Stomach (tissue), 8 donors: ENCODE measurements at regions not wholly inside any gene's neighbourhood (a gene's known extent, or its start where the extent isn't known, plus 50 kb on each side); places are given as distances from the start of the nearest gene placed in this dataset.

Experiments used
- DNase-seq, 2 donors: peaks; one replicate each; pipeline versions ENCODE4 v3.0.0 to v3.0.0-alpha.2; 2013 to 2019
- H3K27ac ChIP-seq, 5 donors: fragments of 200-600 bp in 4 of 5; sonication (generic) in 4 of 5; one replicate each; pipeline ENCODE4 v1.5.1; 2013 to 2019; ENCODE audit warnings: mild to moderate bottlenecking in 1 of 5, moderate library complexity in 1 of 5
- H3K27me3 ChIP-seq, 3 donors: fragments of 200-600 bp; sonication (generic); one replicate each; pipeline ENCODE4 v1.5.1; 2017 to 2019; ENCODE audit warnings: mixed run types in 1 of 3
- H3K36me3 ChIP-seq, 4 donors: fragments of 200-600 bp; sonication (generic); 1 replicate in 3 of 4; 2 replicates in 1 of 4; pipeline ENCODE4 v1.5.1; 2016 to 2019
- H3K4me1 ChIP-seq, 4 donors: fragments of 200-600 bp; sonication (generic); one replicate each; pipeline ENCODE4 v1.5.1; 2016 to 2019
- H3K4me3 ChIP-seq, 4 donors: fragments of 200-600 bp; sonication (generic) in 3 of 4; one replicate each; pipeline ENCODE4 v1.5.1; 2016 to 2019; ENCODE audit warnings: mild to moderate bottlenecking in 1 of 4
- H3K9me3 ChIP-seq, 4 donors: fragments of 200-600 bp; sonication (generic); one replicate each; pipeline ENCODE4 v1.5.1; 2016 to 2019
- CTCF ChIP-seq, 7 experiments: fragments of 450-650 bp in 4 of 7; fragments of 200-600 bp in 3 of 7; sonication (generic) in 3 of 7; IDR thresholded peaks; one replicate each; pipeline ENCODE4 v1.5.1; 2016 to 2019; ENCODE audit warnings: antibody characterized with exemption in 7 of 7, control low read depth in 2 of 7, mild to moderate bottlenecking in 1 of 7
- EP300 ChIP-seq: sonication (generic); formaldehyde crosslinking; IDR thresholded peaks from one replicate; pipeline ENCODE4 v1.6.1; 2017; ENCODE audit warnings: antibody characterized with exemption
- POLR2A ChIP-seq, 4 donors: fragments of 450-650 bp; IDR thresholded peaks; one replicate each; pipeline ENCODE4 v1.6.1; 2016; ENCODE audit warnings: antibody characterized with exemption in 4 of 4, control low read depth in 2 of 4, mild to moderate bottlenecking in 1 of 4, moderate library complexity in 1 of 4
- POLR2AphosphoS5 ChIP-seq, 3 donors: sonication (generic); formaldehyde crosslinking; IDR thresholded peaks; one replicate each; pipeline ENCODE4 v1.6.1; 2016; ENCODE audit warnings: antibody characterized with exemption in 3 of 3
- WGBS, 5 donors: extraction: QIAGEN DNeasy Blood & Tissue Kit in 3 of 5; methylation state at CpG; one replicate each; pipeline versions ENCODE4 v1.1.5 to v1.1.7; 2013 to 2018; 5-methylcytosine and 5-hydroxymethylcytosine counted together
- intact Hi-C: fragments of 100-400 bp; cut with DNase I; formaldehyde crosslinking; loops from one replicate; pipeline ENCODE4 v1.15.1; 2023; ENCODE audit warnings: low total_unique reads
- donor health status: healthy with polysubstance abuse.
- donor health status: Bipolar disorder and iron deficiency.
- donor health status: healthy.

- Histone ChIP-seq H3K27ac (no peak overlapping the region), H3K36me3 (no peaks in the 10 kb centered on the region), H3K27me3 (peaks cover 0 to 39% (median 0%) of the 10 kb centered on the region in 3 donors), H3K4me1 (no peaks in the 10 kb centered on the region), H3K4me3 (no peak overlapping the region), H3K9me3 (no peaks in the 10 kb centered on the region)
- WGBS, 5 donors = 68 to 78% (median 75%) methylated on average over 10 of the region's 10 CpGs
- no peak for TF ChIP-seq POLR2AphosphoS5 (IDR thresholded peaks at IDR 0.05)
- TF ChIP-seq EP300 = no peak
- no peak for TF ChIP-seq CTCF (IDR thresholded peaks at IDR 0.05)
- no peak for TF ChIP-seq POLR2A (IDR thresholded peaks at IDR 0.05)
- peak in 1 of 2 donors; percentile 11 for DNase-seq
- intact Hi-C loops = no loop called here
These were observed 182.9 kb downstream of the RTP5 start for GRCh38 chr2:242052421-242052820.

- Histone ChIP-seq H3K4me3 (no peak overlapping the region), H3K9me3 (no peaks in the 10 kb centered on the region), H3K36me3 (no peaks in the 10 kb centered on the region), H3K27ac (no peak overlapping the region), H3K4me1 (no peaks in the 10 kb centered on the region), H3K27me3 (peaks cover 0 to 43% (median 0%) of the 10 kb centered on the region in 3 donors)
- no peak for TF ChIP-seq POLR2AphosphoS5 (IDR thresholded peaks at IDR 0.05)
- TF ChIP-seq EP300 = no peak
- TF ChIP-seq POLR2A (IDR thresholded peaks at IDR 0.05) = no peak
- no peak for TF ChIP-seq CTCF (IDR thresholded peaks at IDR 0.05)
- DNase-seq = no peak
- intact Hi-C loops = no loop called here
- WGBS, 5 donors = 76 to 84% (median 79%) methylated on average over 12 of the region's 12 CpGs
These were observed 184.4 kb downstream of the RTP5 start for GRCh38 chr2:242053921-242054320.

GRCh38 chr2:242054406-242054805 is 184.9 kb downstream of the RTP5 start:
- intact Hi-C loops = no loop called here
- no peaks in the 10 kb centered on the region for H3K4me1 ChIP-seq
- H3K27ac ChIP-seq = no peak overlapping the region
- 85 to 89% (median 88%) methylated on average over 6 of the region's 6 CpGs for WGBS, 5 donors
- no peaks in the 10 kb centered on the region for H3K9me3 ChIP-seq
- TF ChIP-seq POLR2AphosphoS5 (IDR thresholded peaks at IDR 0.05) (no peak), EP300 (no peak), CTCF (IDR thresholded peaks at IDR 0.05) (no peak), POLR2A (IDR thresholded peaks at IDR 0.05) (no peak)
- no peak for DNase-seq
- H3K4me3 ChIP-seq = no peak overlapping the region
- H3K36me3 ChIP-seq = no peaks in the 10 kb centered on the region
- peaks cover 0 to 43% (median 0%) of the 10 kb centered on the region in 3 donors for H3K27me3 ChIP-seq

GRCh38 chr2:242054881-242055801 is 185.6 kb downstream of the RTP5 start:
- TF ChIP-seq EP300 (no peak), POLR2AphosphoS5 (IDR thresholded peaks at IDR 0.05) (no peak), POLR2A (IDR thresholded peaks at IDR 0.05) (no peak), CTCF (IDR thresholded peaks at IDR 0.05) (no peak)

More at GRCh38 chr2:242054881-242055801, 185.6 kb downstream of the RTP5 start:
- Histone ChIP-seq H3K4me3 (no peak overlapping the region), H3K27ac (no peak overlapping the region), H3K4me1 (no peaks in the 10 kb centered on the region), H3K36me3 (no peaks in the 10 kb centered on the region), H3K27me3 (peaks cover 0 to 43% (median 0%) of the 10 kb centered on the region in 3 donors), H3K9me3 (no peaks in the 10 kb centered on the region)
- intact Hi-C loops = no loop called here
- no peak for DNase-seq
- WGBS, 5 donors = 83 to 89% (median 84%) methylated on average over 31 to 39 of the region's 39 CpGs
